HG02885 (cell line): ENCODE measurements at regions not wholly inside any gene's neighbourhood (a gene's known extent, or its start where the extent isn't known, plus 50 kb on each side); places are given as distances from the start of the nearest gene placed in this dataset.

Source experiments
- ATAC-seq: cut with Tn5 transposase; IDR thresholded peaks from one replicate; pipeline ENCODE4 v1.9.1; 2021; ENCODE audit warnings: mild to moderate bottlenecking; ENCODE audit not compliant: unreplicated experiment, poor library complexity

DNA sequence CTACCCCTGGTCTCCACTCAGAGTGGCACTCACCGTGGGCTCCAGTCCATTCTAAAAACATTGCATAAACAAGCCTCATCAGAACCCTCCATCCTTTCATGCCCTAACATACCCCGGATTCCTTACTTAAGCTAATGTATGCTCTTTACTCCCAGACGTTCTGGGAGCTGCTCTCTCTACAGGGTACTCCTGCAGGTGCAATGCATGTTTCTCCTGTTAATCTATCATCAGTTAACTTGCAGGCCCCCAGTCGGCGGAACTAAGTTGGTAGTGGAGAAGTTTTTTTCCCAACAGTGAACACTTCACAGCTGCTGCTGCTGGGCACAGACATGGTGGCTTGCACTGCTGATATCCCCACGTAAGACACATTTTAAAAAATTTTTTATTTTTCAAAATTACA is 161.6 kb upstream of the FAT1 start:
- ATAC-seq, result no peak

DNA sequence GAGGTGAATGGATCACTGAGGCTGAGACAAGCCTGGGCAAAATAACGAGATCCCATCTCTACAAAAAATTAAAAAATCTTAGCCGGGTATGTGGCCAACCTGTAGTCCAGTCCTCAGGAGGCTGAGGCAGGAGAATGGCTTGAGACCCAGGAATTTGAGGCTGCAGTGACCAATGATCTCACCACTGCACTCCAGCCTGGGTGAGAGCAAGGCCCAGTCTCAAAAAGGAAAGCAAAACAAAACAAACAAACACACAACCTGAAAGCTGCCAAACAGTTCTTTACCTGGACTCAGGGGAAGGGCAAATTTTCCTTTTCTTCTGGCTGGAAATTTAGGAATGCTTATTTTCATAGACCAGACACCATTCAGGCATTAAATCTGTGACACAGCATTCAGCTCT is 163.1 kb upstream of the FAT1 start:
- ATAC-seq, result no peak

DNA sequence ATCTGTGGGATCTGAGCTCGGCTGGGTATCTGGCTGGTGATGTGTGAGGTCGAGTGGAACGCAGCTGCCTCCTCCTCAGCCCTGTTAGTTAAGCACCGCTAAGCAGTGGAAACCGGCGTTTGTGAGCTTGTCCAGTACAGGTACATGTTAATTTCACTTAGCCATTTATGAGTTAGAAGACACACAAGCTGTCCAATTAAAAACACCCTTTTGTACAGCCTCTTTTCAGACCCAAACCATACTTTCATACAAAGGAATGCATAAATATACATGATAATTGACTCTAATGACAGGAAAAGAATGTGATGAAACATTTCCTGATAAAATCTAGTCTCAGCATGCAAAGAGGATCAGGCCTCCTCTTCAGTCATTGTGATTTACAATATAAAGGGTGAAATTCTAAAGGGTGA is 163.6 kb upstream of the FAT1 start:
- ATAC-seq, result no peak

DNA sequence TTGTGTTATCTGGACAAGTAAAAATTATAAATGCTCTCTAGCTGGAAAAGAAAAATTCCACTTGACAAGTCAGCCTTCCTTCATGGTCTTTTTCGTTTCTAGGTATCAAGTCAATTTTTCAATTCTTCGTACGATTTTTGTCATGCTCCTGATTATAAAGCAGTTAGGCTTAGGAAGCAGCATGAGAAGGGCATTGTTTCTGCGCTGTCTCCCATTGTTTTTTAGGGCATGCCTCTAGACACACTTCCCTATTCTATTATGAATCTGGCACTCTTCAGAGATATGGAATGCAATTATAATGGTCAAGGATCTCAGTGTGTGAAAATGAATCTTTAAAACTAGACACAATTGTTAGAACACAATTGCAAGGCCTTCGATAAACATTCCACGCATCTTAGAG is 164.1 kb upstream of the FAT1 start:
- no peak for ATAC-seq

DNA sequence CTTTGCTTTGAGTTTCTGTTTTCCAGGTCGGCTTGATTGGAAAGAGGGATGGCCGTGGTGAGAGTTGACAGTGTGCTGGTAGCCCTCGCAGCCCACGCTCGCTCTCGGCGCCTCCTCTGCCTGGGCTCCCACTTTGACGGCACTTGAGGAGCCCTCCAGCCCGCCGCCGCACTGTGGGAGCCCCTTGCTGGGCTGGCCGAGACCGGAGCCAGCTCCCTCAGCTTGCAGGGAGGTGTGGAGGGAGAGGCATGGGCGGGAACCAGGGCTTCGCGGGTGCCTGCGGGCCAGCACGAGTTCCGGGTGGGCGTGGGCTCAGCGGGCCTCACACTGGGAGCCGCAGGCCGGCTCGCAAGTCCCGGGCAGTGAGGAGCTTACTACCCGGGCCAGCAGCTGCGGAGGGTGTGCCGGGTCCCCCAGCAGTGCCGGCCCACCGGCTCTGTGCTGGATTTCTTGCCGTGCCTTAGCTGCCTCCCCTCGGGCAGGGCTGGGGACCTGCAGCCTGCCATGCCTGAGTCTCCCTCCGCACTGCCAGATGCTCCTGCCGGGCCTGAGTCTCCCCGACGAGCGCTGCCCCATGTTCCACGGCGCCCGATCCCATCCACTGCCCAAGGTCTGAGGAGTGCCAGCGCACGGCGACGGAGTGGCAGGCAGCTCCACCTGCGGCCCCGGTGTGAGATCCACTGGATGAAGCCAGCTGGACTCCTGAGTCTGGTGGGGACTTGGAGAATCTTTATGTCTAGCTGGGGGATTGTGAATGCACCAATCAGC is 166.4 kb upstream of the FAT1 start:
- ATAC-seq, result no peak

DNA sequence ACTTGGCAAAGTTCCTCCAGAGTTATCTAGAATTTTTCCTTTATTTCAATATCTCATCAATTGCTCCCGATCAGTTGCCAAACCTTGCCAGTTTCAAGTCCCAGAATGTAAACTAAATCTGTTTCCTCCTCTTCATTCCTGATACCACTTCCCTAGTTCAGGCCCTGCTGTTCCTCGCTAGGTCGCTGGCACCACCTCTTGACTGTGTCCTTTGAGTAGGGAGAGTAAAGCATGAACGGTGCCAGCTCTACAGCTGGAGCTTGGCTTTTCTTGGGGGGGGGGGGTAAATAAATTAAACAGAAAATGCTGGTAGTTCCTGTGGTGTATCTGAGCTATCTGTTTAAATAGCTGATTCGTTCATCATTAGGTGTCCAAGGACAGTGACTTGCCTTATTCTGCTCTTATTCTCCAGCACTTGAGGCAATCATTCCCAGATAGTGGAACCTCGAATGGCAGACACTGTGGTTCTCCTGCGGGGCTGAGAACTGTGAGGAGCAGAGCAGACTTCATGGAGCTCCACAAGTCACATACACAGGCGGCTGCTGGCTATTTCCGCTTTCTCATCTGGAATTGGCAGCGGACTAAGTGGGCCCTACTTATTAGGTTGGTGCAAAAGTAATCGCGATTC is 168.3 kb upstream of the FAT1 start:
- no peak for ATAC-seq

DNA sequence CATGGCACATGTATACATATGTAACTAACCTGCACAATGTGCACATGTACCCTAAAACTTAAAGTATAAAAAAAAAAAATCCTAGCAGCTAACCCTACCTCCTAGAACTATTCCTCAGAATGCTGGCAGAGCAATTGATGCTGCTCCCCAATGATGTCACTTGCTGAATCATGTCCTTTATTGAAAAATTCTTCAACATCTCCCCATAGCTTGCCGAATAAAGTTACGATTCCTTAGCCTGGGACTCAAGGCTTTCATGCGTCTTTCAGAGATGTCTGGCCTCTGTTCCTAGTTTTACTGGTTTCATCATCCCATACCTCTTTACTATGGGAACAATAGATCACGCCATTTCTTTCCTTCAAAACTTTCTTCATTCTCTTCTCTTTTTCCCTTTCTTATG is 174.7 kb upstream of the FAT1 start:
- ATAC-seq, result no peak

DNA sequence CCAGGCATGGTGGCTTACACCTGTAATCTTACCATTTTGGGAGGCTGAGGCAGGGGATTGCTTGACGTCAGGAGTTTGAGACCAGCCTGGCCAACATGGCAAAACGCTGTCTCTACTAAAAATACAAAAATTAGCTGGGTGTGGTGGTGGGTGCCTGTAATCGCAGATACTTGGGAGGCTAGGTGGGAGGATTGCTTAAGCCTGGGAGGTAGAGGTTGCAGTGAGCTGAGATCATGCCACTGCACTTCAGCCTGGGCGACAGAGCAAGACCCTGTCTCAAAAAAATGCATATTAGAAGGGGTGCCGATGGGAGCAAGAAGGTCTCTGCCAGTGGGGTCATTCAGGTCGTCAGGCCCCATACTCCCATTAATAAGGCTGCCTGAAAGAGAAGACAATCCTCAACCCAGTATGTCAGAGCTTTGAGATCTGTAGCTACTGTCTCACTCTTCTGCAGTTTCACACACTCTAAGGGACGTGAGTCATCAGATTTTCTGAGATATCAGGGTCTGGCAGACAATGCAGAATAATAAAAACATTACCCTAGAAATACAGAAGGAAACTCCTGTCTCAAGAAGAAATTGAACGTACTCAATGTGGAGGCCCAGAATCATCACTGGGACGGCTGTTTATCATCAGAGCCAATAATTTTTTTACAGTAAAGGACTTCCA is 176.7 kb upstream of the FAT1 start:
- no peak for ATAC-seq

DNA sequence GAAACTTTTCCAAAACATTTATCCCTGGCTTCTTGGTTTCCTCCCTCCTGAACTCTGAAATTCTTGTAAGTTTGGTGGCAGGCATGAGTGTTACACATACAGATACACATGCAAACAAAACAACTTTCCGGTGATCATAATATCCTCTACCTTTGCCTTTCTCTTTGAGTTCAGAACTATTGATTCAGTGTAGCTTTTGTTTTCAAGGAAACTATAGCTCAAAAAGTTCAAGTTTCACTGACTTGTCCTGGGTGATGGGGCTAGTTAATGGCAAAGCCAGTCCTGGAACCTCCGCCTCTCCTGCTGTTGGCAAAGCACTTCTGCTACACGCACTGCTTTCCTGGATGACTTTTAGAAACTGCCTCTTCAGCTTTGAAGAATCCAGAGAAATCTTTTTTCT is 177.3 kb upstream of the FAT1 start:
- no peak for ATAC-seq

DNA sequence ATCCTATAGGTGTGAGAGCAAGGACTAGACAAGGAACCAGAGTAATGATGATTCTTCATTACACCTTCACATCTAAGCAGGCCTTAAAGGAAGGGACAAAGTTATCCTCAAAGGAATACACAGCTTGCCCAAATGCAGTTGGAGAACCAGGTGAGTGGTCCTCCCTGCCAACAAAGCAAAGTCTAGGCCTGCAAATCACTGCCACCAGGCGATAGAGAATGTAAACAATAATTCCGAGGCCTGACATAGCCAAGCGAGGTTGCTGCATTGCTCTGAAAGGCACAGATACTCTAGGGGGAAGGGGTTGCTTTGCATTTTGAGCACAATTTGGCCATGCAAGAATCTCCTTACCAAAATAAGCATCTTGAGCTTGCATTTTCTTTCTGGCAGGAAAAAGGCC is 178.2 kb upstream of the FAT1 start:
- ATAC-seq, result no peak

DNA sequence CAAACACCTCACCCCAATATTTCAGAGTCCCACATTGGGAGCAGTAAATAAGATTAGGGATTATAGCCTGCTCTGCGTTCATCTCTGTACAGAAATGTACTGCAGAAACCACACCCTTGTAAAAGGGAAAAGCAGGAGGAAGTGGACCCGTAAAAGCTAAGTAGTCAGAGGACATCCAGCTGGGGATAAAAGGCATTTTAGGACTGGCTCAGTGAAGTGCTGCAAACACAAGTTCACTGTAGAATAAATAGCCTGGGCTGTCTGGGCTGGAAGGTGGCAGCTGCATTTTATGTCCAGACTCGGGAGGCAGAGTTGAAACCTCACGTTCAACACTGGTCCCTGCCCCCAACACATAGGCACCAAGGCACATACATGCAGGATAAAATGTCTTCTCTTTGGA is 178.7 kb upstream of the FAT1 start:
- no peak for ATAC-seq

DNA sequence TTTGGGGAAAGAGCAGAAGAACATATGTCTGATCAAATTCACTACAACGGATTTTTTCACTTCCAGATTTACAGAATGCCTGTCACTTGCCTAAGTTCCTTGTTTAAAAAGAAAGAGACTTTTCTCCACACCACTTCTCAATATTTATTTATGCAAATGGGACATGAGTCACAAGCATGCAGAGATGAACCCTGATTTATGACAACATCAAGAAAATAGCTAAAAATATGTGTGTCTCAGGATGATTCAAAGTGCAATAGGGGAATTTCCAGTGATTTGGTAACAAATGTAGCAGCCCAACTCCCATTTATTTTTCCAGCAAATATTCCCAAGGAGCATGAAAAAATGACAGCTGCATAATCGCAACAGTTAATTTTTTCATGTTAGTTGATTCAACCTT is 180.4 kb upstream of the FAT1 start:
- no peak for ATAC-seq

DNA sequence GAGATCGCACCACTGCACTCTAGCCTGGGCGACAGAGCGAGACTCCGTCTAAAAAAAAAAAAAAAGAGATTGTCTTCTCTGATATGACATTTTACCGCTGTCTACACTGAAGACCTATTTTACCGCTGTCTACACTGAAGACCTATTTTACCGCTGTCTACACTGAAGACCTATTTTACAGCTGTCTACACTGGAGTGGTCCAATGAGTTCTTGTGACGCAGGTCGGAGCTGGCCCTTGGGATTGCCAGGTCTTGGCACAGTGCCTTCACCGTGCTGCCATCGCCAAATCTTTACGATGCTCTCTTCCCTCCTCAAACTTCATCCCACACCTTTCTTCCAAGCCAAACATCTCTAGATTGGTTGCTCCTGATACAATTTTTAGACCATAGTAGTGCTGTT is 183.1 kb upstream of the FAT1 start:
- ATAC-seq, result no peak

DNA sequence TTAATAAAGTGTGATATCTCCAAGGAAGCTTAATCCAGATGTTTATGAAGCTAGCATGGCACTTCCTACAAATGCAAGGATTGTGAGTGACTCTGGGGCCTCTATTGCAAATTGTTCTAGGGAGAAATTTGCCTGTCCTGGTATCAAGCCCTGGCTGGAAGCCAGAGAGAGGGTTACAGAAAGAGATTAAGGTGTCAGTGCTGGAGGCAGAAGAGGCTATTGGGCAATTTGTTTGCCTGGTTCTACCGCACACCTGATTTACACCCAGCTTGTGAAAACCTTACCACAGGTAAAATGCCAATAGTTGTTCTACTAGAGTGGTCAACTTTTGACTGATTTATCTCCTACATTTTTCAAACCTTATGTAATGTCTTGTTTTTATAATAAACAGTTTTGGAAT is 186.7 kb upstream of the FAT1 start:
- no peak for ATAC-seq

DNA sequence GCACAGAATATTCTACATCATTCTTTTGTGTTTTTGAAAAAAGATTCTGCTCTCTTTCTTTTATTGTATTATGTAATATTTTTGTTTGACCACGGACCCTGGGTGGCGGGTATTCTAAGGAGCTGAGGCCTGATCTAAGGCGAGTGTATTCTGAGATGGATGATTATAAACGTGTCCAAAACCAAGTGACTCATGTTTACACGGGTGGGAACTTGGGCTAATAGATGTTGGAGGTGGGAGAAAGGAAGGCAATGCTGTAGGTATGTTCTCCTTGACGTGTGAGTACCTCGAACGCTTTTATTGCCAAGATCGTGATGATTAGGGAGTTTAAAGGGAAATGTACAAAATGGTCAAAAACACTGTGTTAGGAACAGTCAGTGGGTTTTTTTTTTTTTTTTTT is 188.9 kb upstream of the FAT1 start:
- ATAC-seq, result no peak

DNA sequence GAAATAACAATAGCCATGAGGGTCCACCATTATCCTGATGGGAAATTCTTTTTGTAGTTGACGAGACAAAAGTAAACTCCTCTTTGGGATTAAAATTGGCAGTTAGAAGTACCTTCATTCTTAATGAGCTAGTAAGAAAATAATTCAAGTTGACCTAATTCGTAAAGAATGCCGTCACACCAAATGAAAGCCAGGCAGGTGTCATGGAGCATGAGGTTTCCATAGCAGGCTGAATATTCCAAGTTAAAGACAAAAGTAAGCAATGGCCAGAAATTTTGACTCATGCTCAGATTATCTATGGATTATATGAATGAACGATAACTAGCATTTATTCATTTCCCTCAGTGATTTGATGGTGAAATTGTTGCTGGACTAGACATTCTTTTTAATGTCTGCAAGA is 192.2 kb upstream of the FAT1 start:
- ATAC-seq, result no peak

DNA sequence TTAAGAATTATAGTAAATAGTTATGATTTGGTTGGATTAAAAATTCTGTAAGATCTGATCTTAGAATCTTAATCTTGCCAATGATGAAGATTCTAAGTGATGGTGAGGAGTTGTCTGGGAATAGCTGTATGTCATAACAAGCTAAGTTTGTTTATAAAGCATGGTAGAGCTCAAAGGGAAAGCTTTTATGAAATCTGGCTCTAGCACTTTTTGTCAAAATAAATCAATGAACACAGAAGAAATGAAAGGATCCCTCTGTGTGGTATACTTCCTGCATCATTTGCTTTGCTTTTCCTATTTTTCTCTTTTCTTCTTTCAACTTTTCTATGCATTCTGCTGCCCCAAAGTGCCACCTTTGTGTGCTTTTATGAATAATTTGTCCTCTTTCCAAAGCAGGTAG is 193.5 kb upstream of the FAT1 start:
- no peak for ATAC-seq

DNA sequence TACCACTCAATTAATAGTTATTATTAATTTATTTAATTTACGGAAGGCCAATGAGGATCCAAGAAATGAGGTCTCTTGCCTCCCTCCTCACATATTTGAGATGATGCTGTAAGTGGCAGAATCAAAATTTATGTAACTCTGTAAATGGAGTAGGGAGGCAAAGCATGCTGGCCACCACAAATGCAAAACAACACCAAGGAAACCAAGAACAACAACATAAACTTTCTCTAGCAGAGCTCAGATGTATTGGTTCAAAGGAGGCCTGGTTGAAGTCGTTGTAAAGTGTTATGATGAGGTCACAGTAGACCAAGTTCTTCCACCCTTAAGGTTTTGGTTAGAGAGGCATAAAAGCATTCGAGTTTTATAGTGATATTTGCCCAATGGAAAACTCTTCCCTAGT is 194.8 kb upstream of the FAT1 start:
- ATAC-seq, result no peak

DNA sequence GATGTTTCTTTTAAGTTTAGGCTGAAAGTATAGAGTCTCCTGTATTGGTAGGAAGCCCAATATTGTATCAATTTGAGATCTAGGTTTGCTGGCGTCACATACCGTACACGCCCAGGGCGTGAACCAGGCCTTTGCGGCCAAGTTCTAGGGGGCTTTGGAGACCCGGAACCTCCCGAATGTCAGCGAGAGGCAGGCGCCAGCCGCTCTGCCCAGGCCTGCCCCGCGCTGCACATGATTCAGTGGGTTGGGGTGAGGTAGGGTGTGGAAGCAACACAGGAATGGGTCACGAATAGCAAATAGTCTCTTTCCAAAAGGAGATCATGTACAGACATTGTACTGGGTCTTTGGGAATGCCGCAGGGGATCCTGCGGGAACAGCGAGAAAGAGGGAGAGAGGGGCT is 195.7 kb upstream of the FAT1 start:
- no peak for ATAC-seq

DNA sequence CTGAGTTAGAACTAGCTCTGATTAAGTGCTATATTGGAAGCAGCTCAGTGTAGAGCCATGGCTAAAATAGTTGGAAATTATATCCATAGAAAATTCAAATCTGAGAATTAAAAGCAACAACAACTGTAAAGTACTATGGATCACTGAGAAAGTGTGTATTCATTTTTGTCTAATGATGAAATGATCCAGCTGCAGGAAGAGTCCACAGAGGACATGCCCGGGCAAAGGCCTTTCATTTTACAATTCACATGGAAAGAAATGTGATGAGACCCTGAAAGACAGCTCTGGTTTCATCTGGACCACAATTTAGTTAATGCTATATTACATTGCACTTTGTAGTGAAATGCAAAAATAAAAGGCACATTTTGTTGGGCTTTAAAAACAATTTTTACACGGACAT is 196.8 kb upstream of the FAT1 start:
- ATAC-seq, result no peak

DNA sequence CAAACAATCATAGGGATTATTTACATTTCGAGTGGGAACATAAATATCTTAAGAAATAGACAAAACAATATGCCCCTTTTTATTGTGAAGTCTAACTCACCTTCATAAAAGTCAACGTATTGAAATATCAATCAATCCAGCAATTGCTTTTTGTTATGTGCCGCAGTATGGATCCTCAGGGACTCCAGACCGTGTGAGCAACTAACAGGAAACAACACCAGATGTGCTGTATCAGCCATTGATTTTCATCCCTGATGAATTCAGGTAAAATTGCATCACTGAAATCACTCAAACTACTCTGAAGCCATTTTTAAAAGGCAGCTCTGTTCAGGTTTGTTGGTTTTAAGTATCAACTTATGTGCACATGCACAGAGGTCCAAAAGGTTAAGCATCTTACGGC is 197.3 kb upstream of the FAT1 start:
- no peak for ATAC-seq

DNA sequence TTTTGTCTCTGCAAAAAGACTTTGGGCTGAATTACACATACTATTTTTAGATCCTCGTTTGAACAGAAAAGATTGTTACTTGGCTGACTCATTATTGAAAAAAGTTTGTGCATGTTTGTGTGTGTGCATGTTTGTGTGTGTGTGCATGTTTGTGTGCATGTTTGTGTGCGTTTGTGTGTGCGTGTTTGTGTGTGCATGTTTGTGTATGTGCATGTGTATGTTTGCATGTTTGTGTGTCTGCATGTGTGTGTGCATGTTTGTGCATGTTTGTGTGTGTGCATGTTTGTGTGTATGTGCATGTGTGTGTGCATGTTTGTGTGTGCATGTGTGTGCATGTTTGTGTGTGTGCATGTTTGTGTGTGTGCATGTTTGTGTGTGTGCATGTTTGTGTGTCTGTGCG is 201.1 kb upstream of the FAT1 start:
- ATAC-seq, result no peak
